ENCODE measurements at regions not wholly inside any gene's neighbourhood (a gene's known extent, or its start where the extent isn't known, plus 50 kb on each side); places are given as distances from the start of the nearest gene placed in this dataset.

DNA sequence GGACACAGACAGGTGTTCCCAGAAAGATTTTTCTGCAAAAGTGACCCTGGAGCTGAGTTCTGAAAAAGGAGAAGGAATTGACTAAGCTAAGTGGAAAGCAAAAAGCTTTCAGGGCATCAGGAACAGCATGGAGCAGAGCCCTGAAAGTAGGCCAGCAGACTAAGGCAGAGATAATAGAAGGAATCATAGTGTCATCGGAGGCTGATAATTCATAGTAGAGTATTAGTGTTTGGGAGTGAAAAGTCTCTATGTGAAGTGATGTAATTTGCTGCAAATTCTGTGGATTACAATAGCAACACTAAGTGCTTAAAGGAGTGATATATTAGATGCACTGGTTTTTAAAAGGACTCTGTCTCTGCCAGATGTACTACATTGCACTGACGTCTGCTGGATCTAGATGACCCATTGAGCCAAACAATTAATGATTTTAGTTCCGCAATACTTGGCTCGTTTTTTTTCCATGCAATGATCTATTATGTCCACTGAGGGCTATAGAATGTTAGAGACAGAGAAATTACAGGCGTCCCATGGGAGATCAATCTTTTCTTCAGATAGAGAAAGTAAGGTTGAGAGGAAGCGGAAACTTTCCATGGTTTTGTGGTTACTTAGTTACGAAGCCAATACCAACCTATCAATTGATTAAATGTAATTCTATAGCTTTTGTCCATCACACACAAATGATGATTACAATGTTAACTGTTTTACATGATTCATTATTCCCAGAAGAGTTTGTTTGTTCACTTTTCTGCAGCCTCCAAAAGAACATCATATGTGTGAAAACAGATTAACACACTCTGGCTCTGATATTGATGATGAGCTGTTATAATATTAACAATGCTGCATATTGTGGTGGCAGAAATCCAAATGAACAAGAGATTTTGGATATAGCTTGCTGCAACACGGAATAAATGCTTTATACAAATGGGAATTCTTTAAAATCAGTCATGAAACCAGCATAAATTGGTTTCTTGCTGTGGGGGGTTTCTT lies 143.7 kb downstream of the MC4R start:
- TF ChIP-seq, protein P1, sequence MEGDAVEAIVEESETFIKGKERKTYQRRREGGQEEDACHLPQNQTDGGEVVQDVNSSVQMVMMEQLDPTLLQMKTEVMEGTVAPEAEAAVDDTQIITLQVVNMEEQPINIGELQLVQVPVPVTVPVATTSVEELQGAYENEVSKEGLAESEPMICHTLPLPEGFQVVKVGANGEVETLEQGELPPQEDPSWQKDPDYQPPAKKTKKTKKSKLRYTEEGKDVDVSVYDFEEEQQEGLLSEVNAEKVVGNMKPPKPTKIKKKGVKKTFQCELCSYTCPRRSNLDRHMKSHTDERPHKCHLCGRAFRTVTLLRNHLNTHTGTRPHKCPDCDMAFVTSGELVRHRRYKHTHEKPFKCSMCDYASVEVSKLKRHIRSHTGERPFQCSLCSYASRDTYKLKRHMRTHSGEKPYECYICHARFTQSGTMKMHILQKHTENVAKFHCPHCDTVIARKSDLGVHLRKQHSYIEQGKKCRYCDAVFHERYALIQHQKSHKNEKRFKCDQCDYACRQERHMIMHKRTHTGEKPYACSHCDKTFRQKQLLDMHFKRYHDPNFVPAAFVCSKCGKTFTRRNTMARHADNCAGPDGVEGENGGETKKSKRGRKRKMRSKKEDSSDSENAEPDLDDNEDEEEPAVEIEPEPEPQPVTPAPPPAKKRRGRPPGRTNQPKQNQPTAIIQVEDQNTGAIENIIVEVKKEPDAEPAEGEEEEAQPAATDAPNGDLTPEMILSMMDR (IDR thresholded peaks at IDR 0.05; ENCODE audit: borderline replicate concordance, extremely low read depth, low read length, poor library complexity, severe bottlenecking), result no peak
- TF ChIP-seq EZH2 (IDR thresholded peaks at IDR 0.05; ENCODE audit: borderline replicate concordance, low read depth, low read length, severe bottlenecking), result no peak

Data from DND-41 (cell line).